HepG2 (cell line): ENCODE measurements at regions not wholly inside any gene's neighbourhood (a gene's known extent, or its start where the extent isn't known, plus 50 kb on each side); places are given as distances from the start of the nearest gene placed in this dataset.
A peak's percentile ranks its signal among the peaks of the same experiment; 100 is the strongest.

Experiments
- ATF7 ChIP-seq, 2 experiments: fragments of 450-650 bp in 1 of 2; sonication (generic) in 1 of 2; formaldehyde crosslinking in 1 of 2; IDR thresholded peaks; 2 replicates each; pipeline versions ENCODE4 v1.4.0 to v1.6.1; 2016 to 2020; ENCODE audit warnings: antibody characterized with exemption in 1 of 2, mild to moderate bottlenecking in 1 of 2, missing genetic modification reagents in 1 of 2
- CREM ChIP-seq, 2 experiments: sonication (generic) in 1 of 2; formaldehyde crosslinking in 1 of 2; IDR thresholded peaks; 2 replicates each; pipeline versions ENCODE4 v1.4.0 to v1.6.1; 2016 to 2020; ENCODE audit warnings: antibody characterized with exemption in 1 of 2, mild to moderate bottlenecking in 1 of 2, missing genetic modification reagents in 1 of 2
- IRF2 ChIP-seq: IDR thresholded peaks from 2 replicates; pipeline ENCODE4 v1.6.1; 2018; ENCODE audit warnings: missing genetic modification reagents, missing compliant biosample characterization
- KAT8 ChIP-seq: IDR thresholded peaks from 2 replicates; pipeline ENCODE4 v1.6.1; 2016; ENCODE audit warnings: missing genetic modification reagents, missing compliant biosample characterization
- KDM5A ChIP-seq: fragments of 200-600 bp; sonication (generic); IDR thresholded peaks from 2 replicates; pipeline ENCODE4 v1.7.0; 2018; ENCODE audit warnings: antibody characterized with exemption, mild to moderate bottlenecking, low read length, borderline replicate concordance
- MAFF ChIP-seq: IDR thresholded peaks from 2 replicates; pipeline ENCODE4 v1.6.1; 2011; ENCODE audit warnings: low read depth, low read length, improper control_type of control experiment
- MIER3 ChIP-seq: IDR thresholded peaks from 2 replicates; pipeline ENCODE4 v1.6.1; 2016; ENCODE audit warnings: missing compliant biosample characterization, borderline replicate concordance
- MXD4 ChIP-seq: IDR thresholded peaks from 2 replicates; pipeline ENCODE4 v1.6.1; 2016; ENCODE audit warnings: mild to moderate bottlenecking, missing biosample characterization, missing genetic modification reagents
- POLR2AphosphoS2 ChIP-seq: IDR thresholded peaks from 2 replicates; pipeline ENCODE4 v1.6.1; 2011; ENCODE audit warnings: low read depth, low read length, improper control_type of control experiment
- YEATS2 ChIP-seq: sonication (generic); formaldehyde crosslinking; IDR thresholded peaks from 2 replicates; pipeline ENCODE4 v1.4.0; 2020; ENCODE audit warnings: missing genetic modification reagents, borderline replicate concordance
- ZNF451 ChIP-seq: sonication (generic); formaldehyde crosslinking; IDR thresholded peaks from 2 replicates; pipeline ENCODE4 v1.5.0; 2020; ENCODE audit warnings: mild to moderate bottlenecking, missing genetic modification reagents
- TF ChIP-seq, protein P1 (sequence below): sonication (generic); formaldehyde crosslinking; IDR thresholded peaks from 2 replicates; pipeline ENCODE4 v1.4.0; 2020; ENCODE audit warnings: missing genetic modification reagents
- TF ChIP-seq, protein P2 (sequence below): sonication (generic); formaldehyde crosslinking; IDR thresholded peaks from 2 replicates; pipeline ENCODE4 v1.8.0; 2022; ENCODE audit warnings: low read depth, missing genetic modification reagents
- TF ChIP-seq, protein P3 (sequence below): sonication (generic); formaldehyde crosslinking; IDR thresholded peaks from 2 replicates; pipeline ENCODE4 v1.5.0; 2020; ENCODE audit warnings: mild to moderate bottlenecking, missing genetic modification reagents, borderline replicate concordance
- TF ChIP-seq, protein P4 (sequence below): sonication (generic); formaldehyde crosslinking; IDR thresholded peaks from 2 replicates; pipeline ENCODE4 v1.8.0; 2022; ENCODE audit warnings: missing genetic modification reagents, mild to moderate bottlenecking, borderline replicate concordance
- TF ChIP-seq, protein P5 (sequence below): IDR thresholded peaks from 2 replicates; pipeline ENCODE4 v1.6.1; 2016; ENCODE audit warnings: mild to moderate bottlenecking, missing biosample characterization, missing genetic modification reagents
- TF ChIP-seq, protein P6 (sequence below): IDR thresholded peaks from 2 replicates; pipeline ENCODE4 v1.6.1; 2016; ENCODE audit warnings: missing compliant biosample characterization, missing genetic modification reagents, borderline replicate concordance

DNA sequence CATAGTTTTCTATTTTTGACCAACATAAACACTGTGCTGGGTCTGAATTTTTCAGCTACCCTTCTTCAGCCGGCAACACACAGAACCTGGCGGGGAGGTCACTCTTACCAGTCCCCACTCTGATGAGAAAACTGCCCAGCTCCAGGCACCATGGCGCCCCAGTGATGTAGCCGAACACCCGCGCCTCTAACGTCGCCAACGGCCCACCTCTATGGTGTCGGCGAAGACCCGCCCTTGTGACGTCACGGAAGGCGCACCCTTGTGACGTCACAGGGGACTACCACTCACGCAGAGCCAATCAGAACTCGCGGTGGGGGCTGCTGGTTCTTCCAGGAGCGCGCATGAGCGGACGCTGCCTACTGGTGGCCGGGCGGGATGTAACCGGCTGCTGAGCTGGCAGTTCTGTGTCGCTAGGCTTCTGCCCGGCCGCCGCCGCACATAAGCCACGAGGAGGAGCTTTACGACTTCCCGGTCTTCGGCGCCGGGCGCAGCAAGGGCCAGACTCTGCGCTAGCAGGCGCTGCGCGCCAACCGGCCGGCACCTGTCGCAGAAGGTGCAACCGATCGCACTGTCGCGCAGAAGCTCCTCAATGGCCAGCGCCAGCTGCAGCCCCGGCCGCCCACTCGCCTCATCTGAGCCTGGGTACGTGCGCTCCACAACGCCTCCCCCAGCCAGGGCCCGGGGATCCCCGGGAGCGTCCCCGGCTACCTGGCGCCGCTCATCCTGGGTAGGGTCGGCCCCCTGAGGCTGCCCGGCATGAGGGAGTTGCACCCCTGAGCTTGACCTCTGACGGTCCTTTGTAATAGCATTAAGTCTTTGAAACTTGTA is 92.2 kb upstream of the OR4F16 start (continued):
- TF ChIP-seq, protein P1, sequence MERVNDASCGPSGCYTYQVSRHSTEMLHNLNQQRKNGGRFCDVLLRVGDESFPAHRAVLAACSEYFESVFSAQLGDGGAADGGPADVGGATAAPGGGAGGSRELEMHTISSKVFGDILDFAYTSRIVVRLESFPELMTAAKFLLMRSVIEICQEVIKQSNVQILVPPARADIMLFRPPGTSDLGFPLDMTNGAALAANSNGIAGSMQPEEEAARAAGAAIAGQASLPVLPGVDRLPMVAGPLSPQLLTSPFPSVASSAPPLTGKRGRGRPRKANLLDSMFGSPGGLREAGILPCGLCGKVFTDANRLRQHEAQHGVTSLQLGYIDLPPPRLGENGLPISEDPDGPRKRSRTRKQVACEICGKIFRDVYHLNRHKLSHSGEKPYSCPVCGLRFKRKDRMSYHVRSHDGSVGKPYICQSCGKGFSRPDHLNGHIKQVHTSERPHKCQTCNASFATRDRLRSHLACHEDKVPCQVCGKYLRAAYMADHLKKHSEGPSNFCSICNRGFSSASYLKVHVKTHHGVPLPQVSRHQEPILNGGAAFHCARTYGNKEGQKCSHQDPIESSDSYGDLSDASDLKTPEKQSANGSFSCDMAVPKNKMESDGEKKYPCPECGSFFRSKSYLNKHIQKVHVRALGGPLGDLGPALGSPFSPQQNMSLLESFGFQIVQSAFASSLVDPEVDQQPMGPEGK (CRISPR knock-in tag) = peak; percentile 54; the same call in 1 of the 2 replicates
- TF ChIP-seq ZNF451 (CRISPR knock-in tag) (peak; percentile 47; the same call in 1 of the 2 replicates), MXD4 (CRISPR knock-in tag) (peak; percentile 74), ATF7 (IDR thresholded peaks at IDR 0.05) (peak; percentile 93), ATF7 (CRISPR knock-in tag; IDR thresholded peaks at IDR 0.05) (peak; percentile 90), KAT8 (CRISPR knock-in tag) (peak; percentile 95), MAFF (peak; percentile 86), CREM (IDR thresholded peaks at IDR 0.05) (peak; percentile 99), CREM (CRISPR knock-in tag; IDR thresholded peaks at IDR 0.05) (peak; percentile 96), POLR2AphosphoS2 (peak; percentile 58; the same call in 1 of the 2 replicates), IRF2 (CRISPR knock-in tag) (peak; percentile 42; the same call in 1 of the 2 replicates), YEATS2 (CRISPR knock-in tag) (peak; percentile 93), MIER3 (CRISPR knock-in tag) (peak; percentile 72; the same call in 1 of the 2 replicates), KDM5A (peak; percentile 74; the same call in 1 of the 2 replicates)
- TF ChIP-seq, protein P2, sequence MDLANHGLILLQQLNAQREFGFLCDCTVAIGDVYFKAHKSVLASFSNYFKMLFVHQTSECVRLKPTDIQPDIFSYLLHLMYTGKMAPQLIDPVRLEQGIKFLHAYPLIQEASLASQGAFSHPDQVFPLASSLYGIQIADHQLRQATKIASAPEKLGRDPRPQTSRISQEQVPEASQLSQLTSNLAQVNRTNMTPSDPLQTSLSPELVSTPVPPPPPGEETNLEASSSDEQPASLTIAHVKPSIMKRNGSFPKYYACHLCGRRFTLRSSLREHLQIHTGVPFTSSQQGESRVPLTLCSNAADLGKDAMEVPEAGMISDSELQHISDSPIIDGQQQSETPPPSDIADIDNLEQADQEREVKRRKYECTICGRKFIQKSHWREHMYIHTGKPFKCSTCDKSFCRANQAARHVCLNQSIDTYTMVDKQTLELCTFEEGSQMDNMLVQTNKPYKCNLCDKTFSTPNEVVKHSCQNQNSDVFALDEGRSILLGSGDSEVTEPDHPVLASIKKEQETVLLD = peak; percentile 91
- TF ChIP-seq, protein P3, sequence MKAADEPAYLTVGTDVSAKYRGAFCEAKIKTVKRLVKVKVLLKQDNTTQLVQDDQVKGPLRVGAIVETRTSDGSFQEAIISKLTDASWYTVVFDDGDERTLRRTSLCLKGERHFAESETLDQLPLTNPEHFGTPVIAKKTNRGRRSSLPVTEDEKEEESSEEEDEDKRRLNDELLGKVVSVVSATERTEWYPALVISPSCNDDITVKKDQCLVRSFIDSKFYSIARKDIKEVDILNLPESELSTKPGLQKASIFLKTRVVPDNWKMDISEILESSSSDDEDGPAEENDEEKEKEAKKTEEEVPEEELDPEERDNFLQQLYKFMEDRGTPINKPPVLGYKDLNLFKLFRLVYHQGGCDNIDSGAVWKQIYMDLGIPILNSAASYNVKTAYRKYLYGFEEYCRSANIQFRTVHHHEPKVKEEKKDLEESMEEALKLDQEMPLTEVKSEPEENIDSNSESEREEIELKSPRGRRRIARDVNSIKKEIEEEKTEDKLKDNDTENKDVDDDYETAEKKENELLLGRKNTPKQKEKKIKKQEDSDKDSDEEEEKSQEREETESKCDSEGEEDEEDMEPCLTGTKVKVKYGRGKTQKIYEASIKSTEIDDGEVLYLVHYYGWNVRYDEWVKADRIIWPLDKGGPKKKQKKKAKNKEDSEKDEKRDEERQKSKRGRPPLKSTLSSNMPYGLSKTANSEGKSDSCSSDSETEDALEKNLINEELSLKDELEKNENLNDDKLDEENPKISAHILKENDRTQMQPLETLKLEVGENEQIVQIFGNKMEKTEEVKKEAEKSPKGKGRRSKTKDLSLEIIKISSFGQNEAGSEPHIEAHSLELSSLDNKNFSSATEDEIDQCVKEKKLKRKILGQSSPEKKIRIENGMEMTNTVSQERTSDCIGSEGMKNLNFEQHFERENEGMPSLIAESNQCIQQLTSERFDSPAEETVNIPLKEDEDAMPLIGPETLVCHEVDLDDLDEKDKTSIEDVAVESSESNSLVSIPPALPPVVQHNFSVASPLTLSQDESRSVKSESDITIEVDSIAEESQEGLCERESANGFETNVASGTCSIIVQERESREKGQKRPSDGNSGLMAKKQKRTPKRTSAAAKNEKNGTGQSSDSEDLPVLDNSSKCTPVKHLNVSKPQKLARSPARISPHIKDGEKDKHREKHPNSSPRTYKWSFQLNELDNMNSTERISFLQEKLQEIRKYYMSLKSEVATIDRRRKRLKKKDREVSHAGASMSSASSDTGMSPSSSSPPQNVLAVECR (CRISPR knock-in tag) = peak; percentile 77
- TF ChIP-seq, protein P4, sequence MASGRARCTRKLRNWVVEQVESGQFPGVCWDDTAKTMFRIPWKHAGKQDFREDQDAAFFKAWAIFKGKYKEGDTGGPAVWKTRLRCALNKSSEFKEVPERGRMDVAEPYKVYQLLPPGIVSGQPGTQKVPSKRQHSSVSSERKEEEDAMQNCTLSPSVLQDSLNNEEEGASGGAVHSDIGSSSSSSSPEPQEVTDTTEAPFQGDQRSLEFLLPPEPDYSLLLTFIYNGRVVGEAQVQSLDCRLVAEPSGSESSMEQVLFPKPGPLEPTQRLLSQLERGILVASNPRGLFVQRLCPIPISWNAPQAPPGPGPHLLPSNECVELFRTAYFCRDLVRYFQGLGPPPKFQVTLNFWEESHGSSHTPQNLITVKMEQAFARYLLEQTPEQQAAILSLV (CRISPR knock-in tag) = peak; percentile 59; the same call in 1 of the 2 replicates
- TF ChIP-seq, protein P5, sequence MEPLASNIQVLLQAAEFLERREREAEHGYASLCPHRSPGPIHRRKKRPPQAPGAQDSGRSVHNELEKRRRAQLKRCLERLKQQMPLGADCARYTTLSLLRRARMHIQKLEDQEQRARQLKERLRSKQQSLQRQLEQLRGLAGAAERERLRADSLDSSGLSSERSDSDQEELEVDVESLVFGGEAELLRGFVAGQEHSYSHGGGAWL (CRISPR knock-in tag) = peak; percentile 81; the same call in 1 of the 2 replicates
- TF ChIP-seq, protein P6, sequence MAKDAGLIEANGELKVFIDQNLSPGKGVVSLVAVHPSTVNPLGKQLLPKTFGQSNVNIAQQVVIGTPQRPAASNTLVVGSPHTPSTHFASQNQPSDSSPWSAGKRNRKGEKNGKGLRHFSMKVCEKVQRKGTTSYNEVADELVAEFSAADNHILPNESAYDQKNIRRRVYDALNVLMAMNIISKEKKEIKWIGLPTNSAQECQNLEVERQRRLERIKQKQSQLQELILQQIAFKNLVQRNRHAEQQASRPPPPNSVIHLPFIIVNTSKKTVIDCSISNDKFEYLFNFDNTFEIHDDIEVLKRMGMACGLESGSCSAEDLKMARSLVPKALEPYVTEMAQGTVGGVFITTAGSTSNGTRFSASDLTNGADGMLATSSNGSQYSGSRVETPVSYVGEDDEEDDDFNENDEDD (CRISPR knock-in tag) = peak; percentile 78; the same call in 1 of the 2 replicates
